Eye (tissue), 1 donor: ENCODE measurements at regions not wholly inside any gene's neighbourhood (a gene's known extent, or its start where the extent isn't known, plus 50 kb on each side); places are given as distances from the start of the nearest gene placed in this dataset.

Experiments used
- DNase-seq: peaks from one replicate; pipeline ENCODE4 v3.0.0-alpha.2; 2015

- no peak for DNase-seq
Observed at GRCh38 chr14:22476887-22477286, 112.1 kb downstream of the DAD1 start.

DNA sequence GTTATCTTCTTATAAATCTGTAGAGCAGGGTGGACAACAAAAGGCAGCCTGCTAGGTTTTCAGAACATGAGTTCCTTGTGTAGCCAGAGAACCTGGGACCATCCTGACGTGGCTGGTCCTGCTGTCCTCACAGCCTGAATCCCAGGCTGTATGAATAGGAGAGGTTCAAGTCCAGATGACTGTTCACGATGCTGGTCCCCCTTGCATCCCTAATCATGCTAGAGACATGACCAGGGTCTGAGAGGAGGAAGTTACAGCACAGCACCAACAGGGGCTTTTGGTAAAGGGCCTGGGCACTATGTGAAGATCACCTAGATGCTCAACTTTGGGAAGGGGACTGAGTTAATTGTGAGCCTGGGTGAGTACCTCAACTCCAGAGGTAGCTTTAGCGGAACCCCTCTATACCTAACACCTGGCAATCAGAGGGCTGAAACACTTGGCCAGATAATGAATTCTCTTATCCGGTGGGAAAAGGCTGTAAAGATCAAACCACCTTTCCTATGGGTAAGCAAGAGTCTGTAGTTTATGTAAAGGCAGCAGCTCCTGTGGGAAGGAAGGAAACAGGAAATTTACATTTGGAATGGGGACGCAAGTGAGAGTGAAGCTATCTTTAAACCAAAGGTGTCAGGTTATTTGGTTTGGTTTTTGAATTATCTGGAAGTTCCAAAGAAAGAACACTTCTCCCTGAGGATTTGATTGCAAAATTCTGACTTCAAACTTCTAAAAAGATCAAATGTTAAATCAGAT lies 112.8 kb downstream of the DAD1 start:
- no peak for DNase-seq

GRCh38 chr14:22475381-22475780 lies 113.6 kb downstream of the DAD1 start:
- no peak for DNase-seq

- no peak for DNase-seq
Observed at GRCh38 chr14:22474730-22475351, 114.2 kb downstream of the DAD1 start.

DNA sequence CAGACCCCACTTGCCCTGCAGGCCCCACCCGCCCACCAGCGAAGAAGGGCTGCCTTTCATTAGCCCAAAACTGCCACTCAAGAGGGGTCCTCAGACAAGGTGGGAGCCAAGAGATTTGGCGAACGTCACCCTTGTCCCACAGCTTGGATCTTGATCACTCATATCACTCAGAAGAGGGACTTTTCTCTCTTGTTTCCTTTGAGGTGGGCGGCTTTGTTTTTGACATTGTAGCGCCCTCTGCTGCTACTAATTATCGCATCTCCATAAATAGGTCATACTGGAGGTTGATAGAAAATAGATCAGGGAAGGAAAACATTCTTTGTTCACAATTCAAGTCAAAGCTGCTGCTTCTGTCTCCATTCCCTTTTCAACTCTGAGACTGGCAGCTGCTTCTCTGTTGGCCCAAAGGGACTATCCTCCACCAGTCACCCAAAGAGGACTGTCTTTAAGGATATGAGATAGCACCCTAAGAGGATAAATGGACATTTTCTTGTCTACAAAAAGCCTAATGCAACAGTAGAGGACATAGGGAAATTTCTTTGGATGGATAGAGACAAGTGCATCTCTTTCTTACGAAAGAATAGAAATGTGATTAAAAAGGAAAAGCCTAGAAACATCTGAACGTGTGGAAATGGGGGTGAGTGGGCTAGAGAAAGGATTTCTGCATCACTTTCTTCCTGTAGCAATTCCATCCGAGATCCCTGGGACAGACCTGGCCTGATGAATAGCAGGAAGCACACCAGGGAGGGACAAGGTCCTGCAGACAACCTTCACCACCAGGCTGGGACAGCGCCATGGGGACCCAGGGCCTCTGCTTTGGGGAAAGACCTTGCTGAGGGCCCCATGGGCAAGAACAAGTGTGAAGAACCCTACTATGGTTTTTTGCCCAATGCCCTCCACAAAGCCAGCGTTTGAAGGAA lies 115.8 kb downstream of the DAD1 start:
- DNase-seq, result peak; percentile 80

DNA sequence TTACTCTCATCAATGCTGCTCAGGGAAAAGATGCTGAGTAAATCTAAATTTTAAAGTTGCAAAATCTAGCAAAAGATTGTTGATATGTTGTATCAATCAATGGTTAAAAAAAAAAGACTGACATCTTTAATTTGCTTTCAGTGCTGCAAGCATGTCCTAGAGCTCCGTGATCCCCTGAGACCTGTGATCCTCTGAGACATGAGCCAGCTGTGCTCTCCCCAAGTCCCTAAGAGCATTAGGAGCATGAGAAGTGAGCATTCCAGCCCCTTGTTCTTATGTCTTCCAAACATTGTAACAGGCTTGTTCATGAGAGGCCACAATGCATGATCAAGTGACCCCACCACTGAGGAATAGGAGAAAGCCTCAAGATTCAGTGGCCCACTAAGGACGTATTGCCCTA lies 116.6 kb downstream of the DAD1 start:
- no peak for DNase-seq

GRCh38 chr14:22471545-22472121 lies 117.4 kb downstream of the DAD1 start:
- DNase-seq, result peak; percentile 67

DNA sequence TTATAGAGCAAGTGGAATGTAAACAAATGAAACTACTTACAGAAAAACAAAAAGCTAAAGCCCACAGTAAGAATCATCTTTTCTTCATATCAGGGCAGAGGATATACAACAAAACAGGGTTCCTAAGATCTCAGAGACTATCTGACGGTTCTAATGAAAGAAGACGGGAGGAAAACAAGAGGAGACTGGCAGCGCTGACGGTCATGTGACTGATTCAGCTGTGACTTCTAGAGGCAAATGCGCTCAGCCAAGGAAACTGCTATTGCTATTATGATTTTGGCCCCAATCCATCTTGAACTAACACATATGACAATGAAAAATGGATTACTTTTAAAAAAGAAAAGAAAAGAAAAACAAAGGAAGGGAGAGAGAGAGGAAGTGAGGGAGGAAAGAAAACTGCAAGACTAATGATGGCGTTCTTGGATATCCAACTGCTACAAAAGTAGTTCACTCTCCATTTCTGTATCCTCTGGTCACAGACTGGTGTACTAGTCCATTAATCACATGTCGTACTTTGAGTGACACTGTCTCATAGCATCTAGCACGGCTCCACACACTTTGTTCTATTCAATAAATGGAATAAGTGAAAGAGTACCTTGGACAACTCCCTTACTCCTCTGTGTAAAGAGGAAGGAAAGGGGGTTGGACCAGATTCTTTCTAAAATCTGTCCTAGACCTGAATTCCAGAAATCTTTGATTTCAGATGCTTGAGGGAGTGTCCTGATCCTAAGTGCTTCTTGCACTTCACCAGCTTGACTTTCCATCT lies 119.3 kb downstream of the DAD1 start:
- no peak for DNase-seq

GRCh38 chr14:22468830-22469229 lies 120.2 kb downstream of the DAD1 start:
- no peak for DNase-seq

- no peak for DNase-seq
Observed at GRCh38 chr14:22466491-22466890, 122.5 kb downstream of the DAD1 start.

DNA sequence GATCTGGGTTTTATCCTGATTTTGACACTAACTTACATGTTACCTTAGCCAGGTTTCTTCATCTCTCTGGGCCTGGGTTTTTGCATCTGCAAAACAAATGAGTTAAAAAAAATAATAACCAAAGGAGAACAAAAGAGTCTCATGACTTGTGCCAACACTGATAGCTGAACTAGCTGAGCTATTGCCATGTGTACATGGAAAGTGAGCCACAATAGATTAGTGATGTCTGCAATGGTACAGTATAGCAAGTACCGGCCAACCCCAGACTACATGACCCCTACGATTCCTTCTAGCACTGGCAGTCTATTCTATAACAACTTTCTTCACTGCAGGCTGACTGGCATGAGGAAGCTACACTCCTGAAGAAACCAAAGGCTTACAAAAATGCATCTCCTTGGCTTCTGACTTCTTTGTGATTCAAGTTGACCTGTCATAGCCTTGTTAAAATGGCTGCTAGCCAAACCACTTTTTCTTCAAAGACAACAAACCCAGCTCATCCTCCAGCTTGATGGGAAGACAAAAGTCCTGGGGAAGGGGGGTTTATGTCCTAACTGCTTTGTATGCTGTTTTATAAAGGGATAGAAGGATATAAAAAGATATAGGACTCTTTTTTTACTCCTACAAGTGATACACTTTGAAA lies 123.7 kb downstream of the DAD1 start:
- DNase-seq, result no peak

- no peak for DNase-seq
Observed at GRCh38 chr14:22464422-22465142, 124.4 kb downstream of the DAD1 start.

GRCh38 chr14:22463763-22464173 lies 125.3 kb downstream of the DAD1 start:
- DNase-seq, result no peak

DNA sequence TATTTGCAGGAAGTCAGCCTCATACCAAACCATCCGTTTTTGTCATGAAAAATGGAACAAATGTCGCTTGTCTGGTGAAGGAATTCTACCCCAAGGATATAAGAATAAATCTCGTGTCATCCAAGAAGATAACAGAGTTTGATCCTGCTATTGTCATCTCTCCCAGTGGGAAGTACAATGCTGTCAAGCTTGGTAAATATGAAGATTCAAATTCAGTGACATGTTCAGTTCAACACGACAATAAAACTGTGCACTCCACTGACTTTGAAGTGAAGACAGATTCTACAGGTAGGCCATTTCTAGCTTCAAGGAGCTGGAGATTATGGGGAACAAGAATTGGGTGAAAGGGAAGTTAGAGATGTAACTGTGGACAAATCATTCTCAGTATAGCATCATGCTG lies 126.1 kb downstream of the DAD1 start:
- DNase-seq, result no peak

DNA sequence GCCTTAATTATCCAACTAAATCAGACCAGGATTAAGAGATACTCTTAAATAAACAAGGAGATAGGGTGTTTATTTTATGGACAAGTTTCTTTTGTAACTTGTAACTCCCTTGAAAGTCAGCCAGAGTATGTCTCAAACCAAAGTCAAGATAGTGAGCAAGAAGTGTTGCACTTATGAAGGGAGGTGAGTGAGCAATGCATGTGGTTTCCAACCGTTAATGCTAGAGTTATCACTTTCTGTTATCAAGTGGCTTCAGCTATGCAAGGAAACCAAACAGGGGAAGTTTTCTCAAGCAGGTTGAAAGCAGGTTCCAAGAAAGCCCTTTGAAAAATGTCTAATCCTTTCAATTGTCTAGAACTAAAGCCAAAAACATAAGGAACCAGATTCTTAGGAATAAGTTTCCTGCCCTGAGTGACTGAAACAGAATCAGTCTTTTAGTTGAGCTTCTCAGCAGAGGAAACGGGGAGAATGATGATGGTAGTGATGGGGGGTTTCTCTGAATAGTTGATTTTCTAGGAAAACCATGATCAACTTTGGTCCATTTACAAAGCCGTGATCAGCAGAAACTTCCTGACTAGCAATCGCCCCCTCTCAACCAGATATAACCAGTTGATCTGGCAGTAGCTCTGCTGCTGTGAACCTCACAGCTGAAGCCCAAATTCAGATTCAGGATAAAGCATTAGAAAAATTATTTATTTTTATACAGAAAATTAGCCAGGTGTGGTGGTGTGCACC lies 128.4 kb downstream of the DAD1 start:
- DNase-seq, result no peak

GRCh38 chr14:22458737-22459136 lies 130.3 kb downstream of the DAD1 start:
- no peak for DNase-seq

DNA sequence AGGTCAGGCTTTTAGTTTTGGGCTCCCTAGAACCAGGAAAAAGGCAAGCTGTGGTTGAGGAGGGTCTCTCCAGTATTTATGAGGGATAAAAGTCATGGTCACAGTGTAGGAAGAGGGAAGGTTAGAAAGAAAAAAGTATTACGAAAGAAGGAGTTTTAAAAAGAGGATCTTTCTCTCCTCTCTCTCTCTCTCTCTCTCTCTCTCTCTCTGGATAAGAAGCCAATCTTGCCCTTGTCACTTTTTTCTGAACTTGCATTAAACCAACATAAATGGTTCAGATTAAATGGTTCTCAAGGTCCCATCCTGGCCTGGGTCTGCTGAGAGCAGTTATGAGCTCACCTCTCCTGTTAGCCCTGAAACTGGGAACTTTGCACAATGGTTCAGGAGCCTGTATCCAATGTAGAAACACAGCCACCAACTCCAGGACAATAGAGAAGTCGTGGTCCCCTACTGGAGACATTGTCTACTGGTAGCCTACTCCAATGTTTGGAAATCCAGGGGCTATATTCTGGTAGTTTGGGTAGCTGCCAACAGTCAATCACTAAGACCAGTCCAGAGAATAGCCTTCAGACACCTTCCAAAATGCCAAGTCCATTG lies 131.9 kb downstream of the DAD1 start:
- no peak for DNase-seq

- DNase-seq, result no peak
Observed at GRCh38 chr14:22456421-22456820, 132.6 kb downstream of the DAD1 start.

GRCh38 chr14:22452330-22452729 lies 136.7 kb downstream of the DAD1 start:
- no peak for DNase-seq

DNA sequence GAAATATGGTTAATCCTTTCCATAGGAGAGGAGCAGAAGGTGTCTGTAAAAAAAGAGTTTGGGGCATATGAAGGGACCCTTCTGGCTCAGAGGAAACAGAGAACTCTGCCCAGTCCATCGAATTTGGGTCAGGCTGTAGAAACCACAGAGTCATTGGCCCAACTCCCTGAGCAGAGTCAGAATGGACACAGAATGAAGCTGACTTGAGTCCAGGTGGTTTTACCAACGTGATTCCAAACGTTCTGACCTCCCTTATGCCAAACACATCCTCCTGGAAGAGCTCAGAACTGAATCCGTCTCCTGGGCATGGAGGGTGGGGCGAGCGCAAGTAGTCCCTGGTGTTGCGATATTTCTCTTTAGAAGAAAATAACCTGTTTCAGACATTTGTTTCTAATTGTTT lies 138.8 kb downstream of the DAD1 start:
- no peak for DNase-seq
